Stimulated activated CD8-positive, alpha-beta memory T cell treated with anti-CD3 and anti-CD28 coated beads, Interleukin-4, amount 100 ng/mL, for 24 hours (primary cell): ENCODE measurements at regions not wholly inside any gene's neighbourhood (a gene's known extent, or its start where the extent isn't known, plus 50 kb on each side); places are given as distances from the start of the nearest gene placed in this dataset.
"Not testable (repeated sequence)": the region's sequence is repeated elsewhere in the genome, so short reads cannot be mapped to it uniquely, and the experiment has no call there.

Experiments
- DNase-seq: peaks from one replicate; pipeline ENCODE4 v3.0.0-alpha.2; 2020; ENCODE audit warnings: low read depth

GRCh38 chr21:38912789-38913119, 107.0 kb downstream of the ETS2 start:
- DNase-seq = no peak

- DNase-seq = no peak
Observed at GRCh38 chr21:38912102-38912629, 106.4 kb downstream of the ETS2 start.

GRCh38 chr21:38911484-38912101, 105.9 kb downstream of the ETS2 start:
- no peak for DNase-seq

- no peak for DNase-seq
Observed at GRCh38 chr21:38910390-38911067, 104.8 kb downstream of the ETS2 start.

GRCh38 chr21:38909929-38910328, 104.2 kb downstream of the ETS2 start:
- no peak for DNase-seq

GRCh38 chr21:38909109-38909508, 103.4 kb downstream of the ETS2 start:
- DNase-seq = no peak

GRCh38 chr21:38908537-38908936, 102.8 kb downstream of the ETS2 start:
- DNase-seq = no peak

GRCh38 chr21:38905752-38906151, 100.0 kb downstream of the ETS2 start:
- DNase-seq = no peak

- no peak for DNase-seq
Observed at GRCh38 chr21:38905328-38905727, 99.6 kb downstream of the ETS2 start.

- no peak for DNase-seq
Observed at GRCh38 chr21:38903690-38904139, 98.0 kb downstream of the ETS2 start.

GRCh38 chr21:38902608-38903445, 97.1 kb downstream of the ETS2 start:
- DNase-seq = no peak

GRCh38 chr21:38900499-38900898, 94.8 kb downstream of the ETS2 start:
- DNase-seq = no peak

GRCh38 chr21:38899985-38900384, 94.3 kb downstream of the ETS2 start:
- not testable (repeated sequence) for DNase-seq

- no peak for DNase-seq
Observed at GRCh38 chr21:38899277-38899947, 93.7 kb downstream of the ETS2 start.

- DNase-seq = no peak
Observed at GRCh38 chr21:38898422-38899096, 92.8 kb downstream of the ETS2 start.

- DNase-seq = no peak
Observed at GRCh38 chr21:38897532-38898421, 92.0 kb downstream of the ETS2 start.

- no peak for DNase-seq
Observed at GRCh38 chr21:38894899-38895298, 89.2 kb downstream of the ETS2 start.

GRCh38 chr21:38888991-38889561, 83.3 kb downstream of the ETS2 start:
- DNase-seq = no peak

GRCh38 chr21:38887749-38888148, 82.0 kb downstream of the ETS2 start:
- no peak for DNase-seq

GRCh38 chr21:38887062-38887686, 81.4 kb downstream of the ETS2 start:
- no peak for DNase-seq
